Stimulated activated naive CD8-positive, alpha-beta T cell treated with anti-CD3 and anti-CD28 coated beads, Interleukin-15, Interleukin-2, amounts not matched to agents 100 U/mL and 50 U/mL, for 24 hours (primary cell): ENCODE measurements at regions not wholly inside any gene's neighbourhood (a gene's known extent, or its start where the extent isn't known, plus 50 kb on each side); places are given as distances from the start of the nearest gene placed in this dataset.
A peak's percentile ranks its signal among the peaks of the same experiment; 100 is the strongest.
"Not testable (repeated sequence)": the region's sequence is repeated elsewhere in the genome, so short reads cannot be mapped to it uniquely, and the experiment has no call there.

Source experiments
- ATAC-seq: fragments of 150-1000 bp; cut with Tn5 transposase; one replicate; pipeline ENCODE4 v1.10.0; 2021
- DNase-seq: peaks from one replicate; pipeline ENCODE4 v3.0.0; 2021

DNA sequence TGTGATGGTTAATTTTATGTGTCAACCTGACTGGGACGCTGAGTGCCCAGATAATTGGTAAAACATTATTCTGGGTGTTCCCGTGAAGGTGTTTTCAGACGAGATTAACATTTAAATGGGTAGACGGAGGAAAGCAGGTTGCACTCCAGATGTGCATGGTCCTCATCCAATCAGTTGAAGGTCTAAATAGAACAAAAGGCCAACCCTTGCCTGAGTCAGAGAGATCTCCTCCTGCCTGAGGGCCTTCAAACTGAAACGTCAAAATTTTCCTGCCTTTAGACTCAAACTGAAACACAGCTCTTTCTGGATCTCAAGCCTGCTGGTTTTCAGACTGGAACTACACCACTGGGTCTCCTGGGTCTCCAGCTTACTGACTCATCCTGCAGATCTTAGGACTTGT, 73.5 kb downstream of the NPIPA8 start:
- not testable (repeated sequence) for DNase-seq, ATAC-seq

DNA sequence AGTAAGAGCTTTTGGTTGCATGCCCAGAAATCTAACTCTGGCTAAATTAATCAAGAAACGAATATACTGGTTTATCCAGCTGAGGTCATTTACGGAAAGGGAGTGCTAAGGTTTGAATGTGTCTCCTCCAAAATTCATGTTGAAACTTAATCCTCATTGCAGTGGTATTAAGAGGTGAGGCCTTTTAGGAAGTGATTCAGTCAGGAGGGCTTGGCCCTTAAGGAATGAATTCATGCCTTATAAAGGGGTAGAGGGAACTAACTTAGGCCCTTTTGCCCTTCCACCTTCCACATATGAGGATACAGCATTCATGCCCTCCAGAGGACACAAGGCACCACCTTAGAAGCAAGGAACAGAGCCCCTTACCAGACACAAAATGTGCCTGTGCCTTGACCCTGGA, 74.7 kb downstream of the NPIPA8 start:
- not testable (repeated sequence) for ATAC-seq, DNase-seq

DNA sequence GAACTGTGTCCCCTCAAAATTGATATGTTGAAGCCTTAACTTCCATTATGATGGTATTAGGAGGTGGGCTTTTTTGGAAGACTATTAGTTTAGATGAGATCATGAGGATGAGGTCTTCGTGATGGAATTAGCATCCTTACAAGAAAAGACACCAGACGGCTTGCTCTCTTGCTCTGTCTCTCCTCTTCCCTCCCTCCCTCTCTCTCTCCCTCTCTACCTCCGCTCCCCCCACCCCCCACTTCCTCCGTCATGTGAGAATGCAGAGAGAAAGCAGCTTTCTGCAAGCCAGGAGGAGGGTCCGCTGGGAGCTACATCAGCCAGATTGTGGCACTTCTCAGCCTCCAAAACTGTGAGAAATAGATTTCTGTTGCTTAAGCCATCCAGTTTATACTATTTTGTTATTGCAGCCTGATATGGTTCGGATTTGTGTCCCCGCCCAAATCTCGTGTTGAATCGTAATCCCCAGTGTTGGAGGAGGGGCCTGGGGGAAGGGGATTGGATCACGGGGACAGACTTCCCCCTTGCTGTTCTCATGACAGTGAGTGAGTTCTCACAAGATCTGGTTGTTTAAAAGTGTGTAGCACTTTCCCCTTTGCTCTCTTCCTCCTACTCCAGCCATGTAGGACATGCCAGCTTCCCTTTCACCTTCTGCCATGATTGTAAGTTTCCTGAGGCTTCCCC, 76.9 kb downstream of the NPIPA8 start:
- ATAC-seq, DNase-seq: not testable (repeated sequence)

DNA sequence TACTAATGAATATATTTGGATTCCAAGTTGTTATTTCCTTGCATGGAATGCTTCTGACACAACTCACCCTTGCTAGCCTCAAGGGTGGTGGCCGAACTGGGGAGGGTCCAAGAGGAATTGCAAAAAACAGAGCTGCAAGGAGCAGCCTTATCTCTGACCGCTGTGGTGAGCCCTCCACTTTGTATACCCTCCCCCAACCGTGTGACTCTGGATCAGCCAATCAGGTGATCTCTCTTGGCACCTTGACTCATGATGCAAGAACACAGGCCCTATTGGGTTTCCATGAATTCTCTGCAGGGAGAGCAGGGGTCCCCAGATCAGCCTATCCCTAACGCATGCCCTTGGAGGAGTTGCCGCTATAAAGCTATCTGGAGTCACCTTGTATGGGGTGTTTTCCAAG, 83.6 kb downstream of the NPIPA8 start:
- not testable (repeated sequence) for ATAC-seq, DNase-seq

DNA sequence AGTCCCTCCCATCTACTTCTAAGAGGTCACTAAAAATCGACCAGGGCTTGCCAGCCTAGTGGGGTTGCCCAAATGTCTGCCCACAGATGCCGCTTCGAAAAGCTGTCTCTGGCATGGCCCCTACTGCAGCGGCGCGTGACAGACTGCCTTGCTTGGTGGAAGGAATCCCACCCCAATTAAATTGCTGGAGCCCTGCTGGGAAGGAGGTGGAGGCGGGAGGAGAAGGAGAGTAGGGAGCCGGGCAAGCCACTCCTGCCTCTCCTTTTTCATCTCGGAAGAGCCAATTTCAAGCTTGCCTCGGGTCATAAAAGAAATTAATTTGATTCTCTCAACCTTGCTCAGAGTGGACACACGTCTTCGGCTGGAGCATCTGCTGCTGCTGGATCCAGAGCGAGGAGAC, 106.0 kb downstream of the NPIPA8 start:
- not testable (repeated sequence) for DNase-seq, ATAC-seq

- DNase-seq, ATAC-seq: not testable (repeated sequence)
These were observed 114.2 kb downstream of the NPIPA8 start for GRCh38 chr16:18222054-18223009.

DNA sequence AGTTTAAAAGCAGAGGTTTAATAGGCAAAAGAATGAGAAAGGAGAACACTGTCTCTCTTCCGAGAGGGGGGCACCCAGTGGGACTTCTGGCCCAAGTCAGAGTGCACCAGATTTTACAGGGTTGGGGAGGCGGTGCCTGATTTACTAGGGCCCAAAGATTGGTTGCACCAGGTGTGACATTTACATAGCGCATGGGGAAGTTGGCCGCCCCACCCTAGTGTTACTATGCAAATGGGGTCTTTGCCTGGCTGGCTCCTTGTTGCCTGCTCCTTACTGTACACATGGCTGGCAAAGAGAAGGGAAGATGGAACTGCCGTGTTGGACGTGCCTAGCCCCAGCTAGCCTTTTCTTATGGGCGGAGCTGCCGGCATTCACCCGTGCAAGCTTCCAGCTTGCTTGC, 118.8 kb downstream of the NPIPA8 start:
- ATAC-seq, DNase-seq: not testable (repeated sequence)

- not testable (repeated sequence) for ATAC-seq, DNase-seq
These were observed 119.7 kb downstream of the NPIPA8 start for GRCh38 chr16:18216814-18217213.

DNA sequence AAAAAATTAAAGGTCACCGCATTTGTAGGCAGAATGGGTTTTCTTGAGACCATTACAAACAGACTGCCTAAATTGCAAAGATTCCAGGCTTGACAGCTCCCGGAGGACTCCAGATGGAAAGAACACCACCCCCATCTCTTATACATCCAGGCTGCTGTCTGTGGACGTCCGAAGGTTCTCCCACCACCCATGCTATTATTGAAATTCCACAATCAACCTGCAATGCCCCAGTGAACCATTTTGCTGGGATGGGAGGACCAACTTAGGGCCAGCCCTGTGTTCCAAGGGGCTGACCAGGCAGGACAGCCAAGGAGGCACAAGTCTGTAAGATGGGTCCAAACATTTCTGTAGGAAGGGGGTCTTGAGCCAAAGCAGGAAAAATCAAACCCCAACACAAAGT, 122.7 kb downstream of the NPIPA8 start:
- not testable (repeated sequence) for ATAC-seq, DNase-seq

DNA sequence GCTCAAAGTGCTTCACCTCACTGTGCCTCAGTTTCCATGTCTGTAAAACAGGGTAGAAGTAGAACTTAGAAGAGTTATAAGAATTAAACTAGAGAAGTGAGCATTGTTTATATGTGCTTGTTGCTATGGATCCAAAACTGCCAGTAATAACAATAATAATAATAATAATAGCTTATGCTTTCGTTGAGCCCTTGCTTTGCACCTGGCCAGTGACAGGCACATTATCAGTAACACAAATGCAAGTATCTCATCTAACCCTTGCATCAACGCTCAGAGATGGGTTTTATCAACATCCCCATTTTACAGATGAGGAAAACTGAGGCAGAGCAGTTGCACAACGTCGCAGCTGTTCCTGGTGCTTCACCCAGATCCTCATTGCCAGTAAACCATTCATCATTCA, 125.0 kb downstream of the NPIPA8 start:
- not testable (repeated sequence) for ATAC-seq, DNase-seq

GRCh38 chr16:18204786-18205185, 131.8 kb downstream of the NPIPA8 start:
- not testable (repeated sequence) for ATAC-seq, DNase-seq

DNA sequence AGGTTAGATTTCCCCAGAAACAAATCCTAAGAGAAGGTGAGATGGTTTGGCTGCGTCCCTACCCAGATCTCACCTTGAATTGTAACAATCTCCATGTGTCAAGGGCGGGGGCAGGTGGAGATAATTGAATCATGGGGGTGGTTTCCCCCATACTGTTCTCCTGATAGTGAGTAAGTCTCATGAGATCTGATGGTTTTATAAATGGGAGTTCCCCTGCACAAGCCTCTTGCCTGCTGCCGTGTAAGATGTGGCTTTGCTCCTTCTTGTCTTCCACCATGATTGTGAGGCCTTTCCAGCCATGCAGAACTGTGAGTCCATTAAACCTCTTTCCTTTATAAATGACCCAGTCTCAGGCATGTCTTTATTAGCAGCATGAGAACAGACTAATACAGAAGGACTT, 132.2 kb downstream of the NPIPA8 start:
- not testable (repeated sequence) for ATAC-seq, DNase-seq

- DNase-seq, ATAC-seq: not testable (repeated sequence)
These were observed 135.0 kb downstream of the NPIPA8 start for GRCh38 chr16:18201511-18201910.

- ATAC-seq, DNase-seq: not testable (repeated sequence)
These were observed 144.1 kb downstream of the NPIPA8 start for GRCh38 chr16:18192389-18192788.

GRCh38 chr16:18190179-18190578, 146.4 kb downstream of the NPIPA8 start:
- not testable (repeated sequence) for DNase-seq, ATAC-seq

DNA sequence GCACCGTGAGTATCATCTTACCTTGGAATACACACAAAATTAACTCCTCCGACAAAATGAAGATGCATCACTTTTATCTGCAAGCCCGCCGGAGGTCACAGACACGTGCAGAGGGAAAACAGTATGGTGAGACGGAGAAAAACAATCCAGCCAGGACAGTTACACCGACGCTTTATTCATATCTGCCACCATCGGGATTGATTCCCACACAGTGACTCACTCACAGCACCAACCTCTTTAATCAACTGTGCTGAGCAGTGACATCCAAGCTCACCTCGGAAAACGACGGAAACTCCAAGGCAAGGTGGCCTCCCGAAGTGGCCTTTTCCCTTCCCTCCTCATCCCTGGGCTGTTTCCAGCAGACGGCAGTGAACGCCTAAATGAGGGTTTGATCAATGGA, 151.8 kb downstream of the NPIPA8 start:
- not testable (repeated sequence) for ATAC-seq

DNA sequence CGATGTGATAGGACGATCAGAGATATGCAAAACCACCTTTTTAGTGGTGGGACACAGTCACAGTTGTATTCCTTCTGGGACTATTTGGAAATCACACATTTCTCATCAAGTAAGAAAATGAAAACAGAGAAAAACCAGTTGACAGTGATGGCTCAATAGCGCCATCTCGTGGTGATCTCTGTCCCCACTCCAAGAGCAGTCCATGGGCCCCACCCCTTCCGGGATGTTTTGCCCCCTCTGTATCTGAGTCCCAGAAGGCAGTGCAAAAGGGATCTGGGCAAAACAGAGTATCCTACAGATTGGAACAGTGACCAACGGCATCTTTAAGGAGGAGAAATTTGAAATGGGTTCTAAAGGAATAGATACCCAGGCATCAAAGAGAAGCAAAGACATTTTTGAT, 155.5 kb downstream of the NPIPA8 start:
- ATAC-seq, result peak; percentile 52
- not testable (repeated sequence) for DNase-seq

More for the DNA sequence above, 151.8 kb downstream of the NPIPA8 start:
- DNase-seq, result not testable (repeated sequence)

GRCh38 chr16:18173945-18174497, 162.5 kb downstream of the NPIPA8 start:
- ATAC-seq, result not testable (repeated sequence)

GRCh38 chr16:18162293-18162692, 174.2 kb downstream of the NPIPA8 start:
- ATAC-seq, DNase-seq: not testable (repeated sequence)

More at GRCh38 chr16:18173945-18174497, 162.5 kb downstream of the NPIPA8 start:
- not testable (repeated sequence) for DNase-seq

DNA sequence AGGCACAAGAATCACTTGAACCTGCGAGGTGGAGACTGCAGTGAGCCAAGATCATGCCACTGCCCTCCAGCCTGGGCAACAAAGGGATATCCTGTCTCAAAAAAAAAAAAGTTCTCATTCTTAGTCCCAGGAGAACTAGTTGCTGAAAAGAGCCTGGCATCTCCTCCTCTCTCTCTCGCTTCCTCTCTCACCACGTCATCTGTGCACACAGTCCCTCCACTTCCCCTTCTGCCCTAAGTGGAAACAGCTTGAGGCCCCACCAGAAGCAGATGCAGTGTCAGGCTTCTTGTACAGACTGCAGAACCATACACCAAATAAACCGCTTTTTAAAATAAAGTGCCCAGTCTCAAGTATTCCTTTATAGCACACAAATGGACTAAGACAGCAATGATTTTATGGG, 175.3 kb downstream of the NPIPA8 start:
- not testable (repeated sequence) for DNase-seq, ATAC-seq

GRCh38 chr16:18159185-18159584, 177.4 kb downstream of the NPIPA8 start:
- peak; percentile 14 for ATAC-seq
- DNase-seq, result not testable (repeated sequence)

DNA sequence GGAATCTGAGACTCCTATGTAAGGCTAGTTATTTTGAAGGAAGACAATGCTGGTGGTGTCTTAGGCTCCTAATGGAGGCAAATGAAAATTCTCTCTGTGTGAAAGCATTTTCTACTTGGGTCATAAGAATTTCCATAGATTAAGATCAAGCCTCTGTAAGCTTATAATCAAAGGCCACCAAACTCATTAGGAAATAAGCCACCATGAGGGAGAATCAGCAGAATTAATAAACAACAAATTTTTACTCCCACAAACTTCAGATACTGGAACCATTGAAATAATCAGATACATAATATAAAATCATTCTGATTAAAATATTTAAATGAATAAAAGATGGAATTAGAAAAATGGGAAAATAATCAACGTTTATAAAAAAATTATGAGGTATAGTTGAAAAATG, 178.7 kb downstream of the NPIPA8 start:
- not testable (repeated sequence) for ATAC-seq, DNase-seq
